Adrenal gland (tissue), 5 donors: ENCODE measurements at regions not wholly inside any gene's neighbourhood (a gene's known extent, or its start where the extent isn't known, plus 50 kb on each side); places are given as distances from the start of the nearest gene placed in this dataset.

Experiments used
- CTCF ChIP-seq, 6 experiments: fragments of 450-650 bp in 4 of 6; fragments of 200-600 bp in 2 of 6; sonication (generic) in 1 of 6; IDR thresholded peaks; 1 replicate in 5 of 6; 2 replicates in 1 of 6; pipeline versions ENCODE4 v1.5.1 to v1.8.0; 2016 to 2021; ENCODE audit warnings: antibody characterized with exemption in 6 of 6, mild to moderate bottlenecking in 2 of 6, moderate library complexity in 1 of 6
- POLR2A ChIP-seq, 2 donors: fragments of 450-650 bp; IDR thresholded peaks; one replicate each; pipeline ENCODE4 v1.6.1; 2017; ENCODE audit warnings: antibody characterized with exemption in 2 of 2, mild to moderate bottlenecking in 2 of 2, moderate library complexity in 1 of 2
- donor health status: DM: no; HTN: no; CAD: no.

DNA sequence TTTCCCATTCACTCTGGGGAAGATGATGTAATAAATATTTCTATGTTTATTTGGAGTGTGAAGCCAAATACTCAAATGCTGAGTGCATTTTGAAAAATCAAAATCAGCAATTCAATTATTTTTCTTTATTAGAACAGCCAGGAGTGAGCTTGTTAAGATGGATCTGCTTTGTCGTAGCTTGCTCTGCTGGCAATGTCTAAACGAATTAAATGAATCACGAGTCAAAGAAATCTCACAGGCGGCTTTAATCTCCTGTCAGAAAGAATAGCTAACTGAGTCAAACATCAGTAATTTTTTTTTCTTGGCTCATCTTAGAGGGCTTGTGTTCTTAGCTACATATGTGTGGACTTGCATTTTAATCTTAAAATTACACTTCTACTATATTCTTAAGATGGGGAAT lies 100.2 kb upstream of the HMGN3 start:
- TF ChIP-seq CTCF (IDR thresholded peaks at IDR 0.05), result no peak
- no peak for TF ChIP-seq POLR2A (IDR thresholded peaks at IDR 0.05)
